ENCODE measurements at regions not wholly inside any gene's neighbourhood (a gene's known extent, or its start where the extent isn't known, plus 50 kb on each side); places are given as distances from the start of the nearest gene placed in this dataset.

- H3K9me3 Mint-ChIP-seq, result peaks cover 2 to 6% of the 10 kb centered on the region in 2 donors
- no peak for DNase-seq
- H3K27ac Mint-ChIP-seq, result no peak overlapping the region
- no peaks in the 10 kb centered on the region for H3K36me3 Mint-ChIP-seq (ENCODE audit: insufficient read depth in 2 of 2)
- H3K4me1 Mint-ChIP-seq (ENCODE audit: low read depth), result no peaks in the 10 kb centered on the region
- no peaks in the 10 kb centered on the region for H3K27me3 Mint-ChIP-seq (ENCODE audit: low read depth)
- no peak overlapping the region for H3K4me3 Mint-ChIP-seq
- ATAC-seq (replicated peaks in 1 of 2), result no peak
Observed at GRCh38 chr18:77985526-77986281, 736.1 kb downstream of the GALR1 start.

DNA sequence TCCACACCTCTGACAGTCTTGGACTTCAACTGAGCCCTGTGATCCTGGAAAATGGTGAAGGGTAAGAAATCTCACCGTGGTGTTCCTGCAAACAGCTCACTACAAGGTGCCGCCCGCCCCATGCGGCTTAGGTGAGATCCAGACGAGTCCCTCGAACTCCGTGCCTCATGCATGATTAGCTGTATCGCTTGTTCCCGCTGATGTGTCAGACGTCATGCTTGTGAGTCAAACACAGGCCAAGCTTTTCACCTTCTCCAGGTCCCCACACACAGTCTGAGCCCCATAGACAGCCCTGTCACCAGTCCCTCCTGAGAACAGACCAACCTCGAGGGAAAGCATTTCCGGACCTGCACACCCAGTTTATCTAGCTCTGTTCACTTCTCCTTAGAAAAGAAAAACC is 740.5 kb downstream of the GALR1 start:
- H3K9me3 Mint-ChIP-seq, result peaks cover 2 to 4% of the 10 kb centered on the region in 2 donors

GRCh38 chr18:77990901-77991300 is 741.3 kb downstream of the GALR1 start:
- Mint-ChIP-seq H3K27me3 (ENCODE audit: low read depth) (no peaks in the 10 kb centered on the region), H3K9me3 (peaks cover 2 to 5% of the 10 kb centered on the region in 2 donors), H3K36me3 (ENCODE audit: insufficient read depth in 2 of 2) (no peaks in the 10 kb centered on the region), H3K27ac (no peak overlapping the region), H3K4me3 (no peak overlapping the region), H3K4me1 (ENCODE audit: low read depth) (no peaks in the 10 kb centered on the region)
- no peak for DNase-seq
- no peak for ATAC-seq (replicated peaks in 1 of 2)

More for the DNA sequence above, 740.5 kb downstream of the GALR1 start:
- DNase-seq, result no peak
- no peak for ATAC-seq (replicated peaks in 1 of 2)
- no peaks in the 10 kb centered on the region for H3K36me3 Mint-ChIP-seq (ENCODE audit: insufficient read depth in 2 of 2)
- no peaks in the 10 kb centered on the region for H3K4me1 Mint-ChIP-seq (ENCODE audit: low read depth)
- H3K27me3 Mint-ChIP-seq (ENCODE audit: low read depth), result no peaks in the 10 kb centered on the region
- no peak overlapping the region for H3K4me3 Mint-ChIP-seq
- H3K27ac Mint-ChIP-seq, result no peak overlapping the region

DNA sequence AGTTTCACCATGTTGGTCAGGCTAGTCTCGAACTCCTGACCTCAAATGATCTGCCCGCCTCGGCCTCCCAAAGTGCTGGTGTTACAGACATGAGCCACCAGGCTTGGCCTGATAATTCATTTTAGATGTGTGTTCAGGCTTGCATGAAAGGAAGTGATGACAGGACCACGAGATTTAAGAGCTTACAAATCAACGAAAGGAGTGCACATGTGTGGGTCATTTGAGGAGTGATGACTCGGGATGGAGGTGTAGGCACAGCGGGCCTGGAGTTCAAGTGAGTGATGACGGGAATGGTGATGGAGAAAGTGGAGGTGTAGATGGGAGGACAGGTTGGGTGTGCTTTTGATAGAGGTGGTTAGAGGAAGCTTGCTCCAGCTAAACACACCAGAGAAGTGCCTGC is 742.4 kb downstream of the GALR1 start:
- H3K36me3 Mint-ChIP-seq (ENCODE audit: insufficient read depth in 2 of 2), result no peaks in the 10 kb centered on the region
- H3K4me3 Mint-ChIP-seq, result no peak overlapping the region
- peaks cover 2 to 5% of the 10 kb centered on the region in 2 donors for H3K9me3 Mint-ChIP-seq
- ATAC-seq (replicated peaks in 1 of 2), result no peak
- no peak overlapping the region for H3K27ac Mint-ChIP-seq
- DNase-seq, result no peak
- H3K27me3 Mint-ChIP-seq (ENCODE audit: low read depth), result no peaks in the 10 kb centered on the region
- no peaks in the 10 kb centered on the region for H3K4me1 Mint-ChIP-seq (ENCODE audit: low read depth)

DNA sequence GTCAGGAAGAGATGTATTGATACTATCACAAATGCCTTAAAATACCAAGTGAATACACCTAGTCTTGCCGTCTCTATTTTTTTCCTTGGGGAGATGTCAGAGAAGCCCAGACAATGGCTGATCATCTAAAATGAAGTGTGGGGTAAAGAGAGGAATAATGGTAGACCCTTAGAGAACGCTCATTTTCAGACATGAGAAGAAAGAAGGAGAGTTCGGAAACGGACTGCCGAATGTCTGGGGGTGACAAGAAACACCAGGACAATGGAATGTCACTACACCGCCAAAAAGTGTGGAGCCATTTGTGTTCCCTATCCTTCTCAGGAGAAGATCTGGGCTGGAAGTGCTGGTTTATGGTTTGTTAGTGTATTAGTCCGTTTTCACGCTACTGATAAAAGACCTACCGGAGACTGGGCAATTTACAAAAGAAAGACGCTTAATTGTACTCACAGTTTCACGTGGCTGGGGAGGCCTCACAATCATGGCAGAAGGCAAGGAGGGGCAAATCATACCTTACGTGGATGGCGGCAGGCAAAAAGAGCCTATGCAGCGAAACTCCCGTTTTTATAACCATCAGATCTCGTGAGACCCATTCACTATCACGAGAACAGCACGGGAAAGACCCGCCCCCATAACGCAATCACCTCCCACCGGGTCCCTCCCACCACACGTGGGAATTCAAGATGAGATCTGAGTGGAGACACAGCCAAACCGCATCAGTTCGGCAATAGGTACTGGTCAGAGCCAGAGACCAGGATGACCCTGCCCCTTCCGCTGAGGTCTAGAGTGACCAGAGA is 743.7 kb downstream of the GALR1 start:
- no peaks in the 10 kb centered on the region for H3K4me1 Mint-ChIP-seq (ENCODE audit: low read depth)
- no peak overlapping the region for H3K27ac Mint-ChIP-seq
- no peaks in the 10 kb centered on the region for H3K36me3 Mint-ChIP-seq (ENCODE audit: insufficient read depth in 2 of 2)
- H3K27me3 Mint-ChIP-seq (ENCODE audit: low read depth), result peaks cover 5% of the 10 kb centered on the region
- no peak overlapping the region for H3K4me3 Mint-ChIP-seq
- peaks cover 2 to 5% of the 10 kb centered on the region in 2 donors for H3K9me3 Mint-ChIP-seq
- ATAC-seq (replicated peaks in 1 of 2) (no peak), DNase-seq (no peak)

- Mint-ChIP-seq H3K9me3 (peaks cover 2 to 5% of the 10 kb centered on the region in 2 donors), H3K4me1 (ENCODE audit: low read depth) (no peaks in the 10 kb centered on the region), H3K27ac (no peak overlapping the region), H3K36me3 (ENCODE audit: insufficient read depth in 2 of 2) (no peaks in the 10 kb centered on the region), H3K4me3 (no peak overlapping the region), H3K27me3 (ENCODE audit: low read depth) (peaks cover 5% of the 10 kb centered on the region)
- DNase-seq (no peak), ATAC-seq (replicated peaks in 1 of 2) (no peak)
Observed at GRCh38 chr18:77995593-77995992, 745.9 kb downstream of the GALR1 start.

DNA sequence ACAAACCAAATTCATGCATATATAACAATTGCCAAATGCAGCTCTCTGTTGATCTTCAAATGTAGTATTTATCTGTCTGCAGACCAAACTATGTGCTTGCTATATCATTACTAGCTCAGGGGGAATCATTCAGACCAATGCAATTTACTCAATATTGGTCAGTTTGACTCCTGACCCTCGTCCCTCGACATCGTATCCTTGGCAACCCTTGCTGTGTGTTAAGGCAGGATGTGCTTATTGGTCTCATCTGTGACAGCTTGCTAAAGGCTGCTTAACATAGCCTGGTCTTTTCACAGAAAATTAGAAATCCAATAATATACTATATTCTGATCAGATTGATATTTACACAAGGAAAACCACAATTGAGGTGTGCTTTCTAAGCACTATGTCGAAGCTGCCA is 747.1 kb downstream of the GALR1 start:
- Mint-ChIP-seq H3K9me3 (peaks cover 2 to 8% of the 10 kb centered on the region in 2 donors), H3K4me1 (ENCODE audit: low read depth) (no peaks in the 10 kb centered on the region), H3K27ac (no peak overlapping the region), H3K36me3 (ENCODE audit: insufficient read depth in 2 of 2) (no peaks in the 10 kb centered on the region), H3K27me3 (ENCODE audit: low read depth) (peaks cover 5% of the 10 kb centered on the region), H3K4me3 (no peak overlapping the region)
- DNase-seq, result no peak
- no peak for ATAC-seq (replicated peaks in 1 of 2)

DNA sequence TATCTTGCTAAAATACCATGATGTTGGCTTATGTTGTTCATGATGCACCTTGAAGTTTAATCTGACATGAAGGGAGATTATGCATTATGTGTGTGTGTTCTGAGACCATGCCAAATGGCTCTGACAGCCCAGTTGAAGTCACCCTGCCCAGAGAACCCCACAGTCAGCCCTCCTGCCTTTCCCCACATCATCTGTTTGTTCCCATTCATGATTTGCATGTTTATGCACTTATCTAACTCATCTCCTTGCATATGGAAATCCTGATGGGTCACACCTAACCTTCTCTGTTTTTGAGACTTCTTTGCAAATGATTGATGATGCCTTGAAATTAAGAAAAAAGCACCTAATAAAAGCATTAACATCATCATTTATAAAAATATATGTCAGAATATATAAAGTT is 752.2 kb downstream of the GALR1 start:
- Mint-ChIP-seq H3K27me3 (ENCODE audit: low read depth) (peaks cover 12% of the 10 kb centered on the region), H3K4me1 (ENCODE audit: low read depth) (no peaks in the 10 kb centered on the region), H3K36me3 (ENCODE audit: insufficient read depth in 2 of 2) (no peaks in the 10 kb centered on the region), H3K4me3 (no peak overlapping the region), H3K27ac (no peak overlapping the region), H3K9me3 (peaks cover 0 to 3% of the 10 kb centered on the region in 2 donors)
- DNase-seq, result no peak
- ATAC-seq (replicated peaks in 1 of 2), result no peak

- no peak overlapping the region for H3K4me3 Mint-ChIP-seq
- no peak overlapping the region for H3K27ac Mint-ChIP-seq
- peaks cover 9% of the 10 kb centered on the region in 2 donors for H3K9me3 Mint-ChIP-seq
- DNase-seq (no peak), ATAC-seq (replicated peaks in 1 of 2) (no peak)
- H3K27me3 Mint-ChIP-seq (ENCODE audit: low read depth), result peaks cover 7% of the 10 kb centered on the region
- H3K4me1 Mint-ChIP-seq (ENCODE audit: low read depth), result no peaks in the 10 kb centered on the region
- peaks cover 5% of the 10 kb centered on the region in 2 donors for H3K36me3 Mint-ChIP-seq (ENCODE audit: insufficient read depth in 2 of 2)
Observed at GRCh38 chr18:78006006-78006773, 756.5 kb downstream of the GALR1 start.

DNA sequence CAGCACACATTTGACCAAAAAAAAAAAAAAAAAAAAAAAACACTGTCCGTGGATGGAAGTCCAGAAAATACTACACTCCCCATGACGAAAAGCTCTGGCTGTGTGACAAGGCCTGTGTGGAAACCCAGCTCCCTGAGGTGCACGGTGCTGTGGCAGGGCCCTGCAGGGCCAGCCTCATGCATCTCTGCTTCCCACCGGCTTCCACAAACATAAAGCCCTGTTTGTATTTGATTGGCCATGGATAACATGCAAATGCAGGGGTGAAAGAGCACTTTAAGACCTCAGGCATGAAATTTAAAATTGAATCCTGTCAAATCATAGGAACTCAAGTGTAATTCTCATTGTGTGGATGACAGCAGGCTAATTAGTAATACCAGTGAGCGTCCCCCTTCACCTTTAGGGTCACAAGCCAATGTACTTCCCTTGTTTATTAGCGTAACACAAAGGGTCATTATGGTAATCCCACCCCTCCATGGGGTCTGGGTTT is 757.2 kb downstream of the GALR1 start:
- no peak overlapping the region for H3K27ac Mint-ChIP-seq
- ATAC-seq (replicated peaks in 1 of 2) (no peak), DNase-seq (no peak)
- H3K36me3 Mint-ChIP-seq (ENCODE audit: insufficient read depth in 2 of 2), result peaks cover 5% of the 10 kb centered on the region in 2 donors
- peaks cover 6 to 9% of the 10 kb centered on the region in 2 donors for H3K9me3 Mint-ChIP-seq
- H3K4me1 Mint-ChIP-seq (ENCODE audit: low read depth), result no peaks in the 10 kb centered on the region
- H3K4me3 Mint-ChIP-seq, result no peak overlapping the region
- H3K27me3 Mint-ChIP-seq (ENCODE audit: low read depth), result peaks cover 7% of the 10 kb centered on the region

GRCh38 chr18:78010363-78010762 is 760.7 kb downstream of the GALR1 start:
- Mint-ChIP-seq H3K27me3 (ENCODE audit: low read depth) (peaks cover 7% of the 10 kb centered on the region), H3K4me3 (no peak overlapping the region), H3K4me1 (ENCODE audit: low read depth) (no peaks in the 10 kb centered on the region), H3K27ac (no peak overlapping the region), H3K36me3 (ENCODE audit: insufficient read depth in 2 of 2) (peaks cover 5% of the 10 kb centered on the region in 2 donors), H3K9me3 (peaks cover 6 to 9% of the 10 kb centered on the region in 2 donors)
- no peak for ATAC-seq (replicated peaks in 1 of 2)
- no peak for DNase-seq

GRCh38 chr18:78017869-78018268 is 768.2 kb downstream of the GALR1 start:
- Mint-ChIP-seq H3K4me1 (ENCODE audit: low read depth) (no peaks in the 10 kb centered on the region), H3K36me3 (ENCODE audit: insufficient read depth in 2 of 2) (no peaks in the 10 kb centered on the region)

DNA sequence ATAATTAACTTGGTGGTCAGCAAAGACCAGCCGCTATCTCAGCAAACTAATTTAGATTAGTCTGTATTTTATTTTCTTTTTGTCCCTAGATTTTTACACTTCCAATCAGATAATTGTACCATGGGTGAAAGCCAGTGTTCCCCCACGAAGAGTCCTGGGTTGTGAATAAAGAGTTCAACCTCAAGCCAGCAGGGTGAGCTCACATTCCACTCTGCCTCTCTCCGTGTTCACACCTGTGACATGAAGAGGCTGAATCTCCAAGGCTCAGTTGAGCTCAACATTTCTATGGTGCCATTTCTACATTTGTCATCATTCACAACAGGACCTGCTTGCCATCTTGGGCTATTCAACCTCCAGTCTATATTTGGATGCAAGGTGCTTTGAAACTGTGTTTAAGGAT is 771.5 kb downstream of the GALR1 start:
- Mint-ChIP-seq H3K36me3 (ENCODE audit: insufficient read depth in 2 of 2) (no peaks in the 10 kb centered on the region), H3K27ac (no peak overlapping the region), H3K27me3 (ENCODE audit: low read depth) (no peaks in the 10 kb centered on the region), H3K4me3 (no peak overlapping the region), H3K4me1 (ENCODE audit: low read depth) (no peaks in the 10 kb centered on the region), H3K9me3 (no peaks in the 10 kb centered on the region)
- DNase-seq (no peak), ATAC-seq (replicated peaks in 1 of 2) (no peak)

More at GRCh38 chr18:78017869-78018268, 768.2 kb downstream of the GALR1 start:
- no peak overlapping the region for H3K27ac Mint-ChIP-seq
- ATAC-seq (replicated peaks in 1 of 2), result no peak
- no peak for DNase-seq
- no peak overlapping the region for H3K4me3 Mint-ChIP-seq
- no peaks in the 10 kb centered on the region for H3K27me3 Mint-ChIP-seq (ENCODE audit: low read depth)
- no peaks in the 10 kb centered on the region for H3K9me3 Mint-ChIP-seq

All from activated T-cell treated with anti-CD3 and anti-CD28 coated beads, Interleukin-2, amount 50 U/mL, for 72 hours (primary cell).